IMR-90 (cell line): ENCODE measurements at regions not wholly inside any gene's neighbourhood (a gene's known extent, or its start where the extent isn't known, plus 50 kb on each side); places are given as distances from the start of the nearest gene placed in this dataset.

Source experiments
- ATAC-seq: fragments of 200-7000 bp; cut with Tn5 transposase; 2 replicates; pipeline ENCODE4 v1.9.1; 2020; ENCODE audit warnings: low read depth, mild to moderate bottlenecking, moderate library complexity
- BruUV-seq: library from RNA; stranded (reverse); fragments of 400-500 nt; replicated peaks from 2 replicates; lab custom pipeline; 2021; lab: Mats Ljungman, UMichigan
- CTCF ChIA-PET: fragments of 300-600 bp; formaldehyde crosslinking; extraction: SDS; loops from one replicate; lab custom pipeline; 2021; ENCODE audit warnings: antibody characterized with exemption; lab: Yijun Ruan, JAX
- POLR2A ChIA-PET: fragments of 300-600 bp; sonication (Branson Sonifier 250); formaldehyde crosslinking; loops from one replicate; lab custom pipeline; 2022; ENCODE audit warnings: antibody characterized with exemption; ENCODE audit not compliant: unreplicated experiment; lab: Charles Lee
- DNase-seq: peaks from one replicate; pipeline ENCODE4 v3.0.0; 2013
- H2AFZ ChIP-seq: replicated peaks from 2 replicates; pipeline ENCODE3; 2013; ENCODE audit warnings: low read length, mild to moderate bottlenecking; ENCODE audit not compliant: poor library complexity
- H2AK5ac ChIP-seq: 2 replicates; pipeline ENCODE4 v1.6.1; 2013; ENCODE audit warnings: low read depth, low read length, inconsistent platforms
- H2AK9ac ChIP-seq: replicated peaks from 2 replicates; pipeline ENCODE3; 2013; ENCODE audit warnings: mild to moderate bottlenecking, low read depth, low read length, moderate library complexity; ENCODE audit not compliant: poor library complexity
- H2BK120ac ChIP-seq: 2 replicates; pipeline ENCODE4 v1.6.1; 2013; ENCODE audit warnings: low read depth, low read length, inconsistent platforms
- H2BK15ac ChIP-seq: 3 replicates; pipeline ENCODE4 v1.6.1; 2013; ENCODE audit warnings: low read depth, low read length, inconsistent platforms
- H2BK20ac ChIP-seq: 2 replicates; pipeline ENCODE4 v1.6.1; 2013; ENCODE audit warnings: low read depth, mild to moderate bottlenecking, inconsistent platforms, low read length, moderate library complexity
- H2BK5ac ChIP-seq: 2 replicates; pipeline ENCODE4 v1.6.1; 2013; ENCODE audit warnings: mild to moderate bottlenecking, low read depth, low read length, inconsistent platforms; ENCODE audit not compliant: poor library complexity, severe bottlenecking
- H3K14ac ChIP-seq: replicated peaks from 2 replicates; pipeline ENCODE4 v1.6.1; 2013; ENCODE audit warnings: low read depth, low read length, inconsistent platforms
- H3K18ac ChIP-seq: 2 replicates; pipeline ENCODE4 v1.6.1; 2013; ENCODE audit warnings: low read depth, low read length, control low read depth
- H3K23ac ChIP-seq: 2 replicates; pipeline ENCODE4 v1.6.1; 2013; ENCODE audit warnings: low read depth, low read length, inconsistent platforms
- H3K27ac ChIP-seq: 2 replicates; pipeline ENCODE4 v1.5.1; 2013; ENCODE audit warnings: mild to moderate bottlenecking, control low read depth, low read length; ENCODE audit not compliant: insufficient read depth
- H3K27me3 ChIP-seq: 2 replicates; pipeline ENCODE4 v1.6.1; 2013; ENCODE audit warnings: low read length; ENCODE audit not compliant: control insufficient read depth, insufficient read depth
- H3K36me3 ChIP-seq: 2 replicates; pipeline ENCODE4 v1.6.1; 2013; ENCODE audit warnings: low read length, mixed read lengths; ENCODE audit not compliant: control insufficient read depth, insufficient read depth
- H3K4ac ChIP-seq: 2 replicates; pipeline ENCODE4 v1.6.1; 2013; ENCODE audit warnings: low read depth, low read length, inconsistent platforms
- H3K4me1 ChIP-seq: 2 replicates; pipeline ENCODE4 v1.6.1; 2013; ENCODE audit warnings: low read length, mixed read lengths; ENCODE audit not compliant: control insufficient read depth, insufficient read depth
- H3K4me2 ChIP-seq: 2 replicates; pipeline ENCODE4 v1.6.1; 2013; ENCODE audit warnings: low read depth, mild to moderate bottlenecking, control low read depth, low read length, moderate library complexity
- H3K4me3 ChIP-seq: 2 replicates; pipeline ENCODE4 v1.5.1; 2013; ENCODE audit warnings: low read depth, mild to moderate bottlenecking, control low read depth, low read length, moderate library complexity; ENCODE audit not compliant: insufficient read depth
- H3K56ac ChIP-seq: 2 replicates; pipeline ENCODE4 v1.6.1; 2013; ENCODE audit warnings: low read length, inconsistent platforms; ENCODE audit not compliant: insufficient read depth; ENCODE audit errors: extremely low read depth
- H3K79me1 ChIP-seq, 2 experiments: 2 replicates each; pipeline ENCODE4 v1.6.1; 2013; ENCODE audit warnings: low read length in 2 of 2, inconsistent platforms in 1 of 2, low read depth in 1 of 2
- H3K9ac ChIP-seq: 2 replicates; pipeline ENCODE4 v1.6.1; 2013; ENCODE audit warnings: low read depth, low read length, control low read depth
- H3K9me1 ChIP-seq: 2 replicates; pipeline ENCODE4 v1.6.1; 2013; ENCODE audit warnings: low read length, inconsistent platforms; ENCODE audit not compliant: insufficient read depth
- H3K9me3 ChIP-seq: 2 replicates; pipeline ENCODE4 v1.6.1; 2013; ENCODE audit warnings: low read length; ENCODE audit not compliant: control insufficient read depth, insufficient read depth
- H4K20me1 ChIP-seq: 2 replicates; pipeline ENCODE4 v1.6.1; 2013; ENCODE audit warnings: low read length, inconsistent platforms; ENCODE audit not compliant: insufficient read depth
- H4K5ac ChIP-seq: 2 replicates; pipeline ENCODE4 v1.6.1; 2013; ENCODE audit warnings: mild to moderate bottlenecking, low read depth, low read length, control low read depth
- H4K8ac ChIP-seq, 2 experiments: 2 replicates each; pipeline ENCODE4 v1.6.1; 2013; ENCODE audit warnings: low read depth in 2 of 2, low read length in 2 of 2, control low read depth in 1 of 2, inconsistent platforms in 1 of 2
- H4K91ac ChIP-seq: 2 replicates; pipeline ENCODE4 v1.6.1; 2013; ENCODE audit warnings: low read depth, low read length, inconsistent platforms; ENCODE audit not compliant: insufficient read depth
- BHLHE40 ChIP-seq: fragments of 150-350 bp; IDR thresholded peaks from 2 replicates; pipeline ENCODE4 v1.6.1; 2016; ENCODE audit warnings: mild to moderate bottlenecking, low read depth, low read length
- ELK1 ChIP-seq: fragments of 150-350 bp; IDR thresholded peaks from 2 replicates; pipeline ENCODE4 v1.6.1; 2016; ENCODE audit warnings: low read depth, mild to moderate bottlenecking, low read length, moderate library complexity, borderline replicate concordance
- POLR2A ChIP-seq: IDR thresholded peaks from 2 replicates; pipeline ENCODE4 v1.6.1; 2012; ENCODE audit warnings: mild to moderate bottlenecking, low read depth, low read length
- SMC3 ChIP-seq: fragments of 150-350 bp; IDR thresholded peaks from 2 replicates; pipeline ENCODE4 v1.6.1; 2016; ENCODE audit warnings: low read depth, mild to moderate bottlenecking, antibody characterized with exemption, low read length, moderate library complexity
- WGBS, 2 experiments: methylation state at CpG; one replicate each; pipeline versions ENCODE4 v1.1.5 to v1.1.7; 2013; ENCODE audit warnings: missing lambda C conversion rate in 2 of 2; ENCODE audit not compliant: insufficient read length in 1 of 2; ENCODE audit errors: extremely low coverage in 2 of 2; 5-methylcytosine and 5-hydroxymethylcytosine counted together
- dilution Hi-C: fragments of 300-500 bp; cut with HindIII; formaldehyde crosslinking; loops from one replicate; pipeline ENCODE4 v1.14.3; 2018; ENCODE audit warnings: low sequenced_read_pairs; ENCODE audit not compliant: unreplicated experiment
- in situ Hi-C: fragments of 300-500 bp; cut with MboI; formaldehyde crosslinking; loops from 3 replicates; pipeline ENCODE4 v1.14.3; 2019; ENCODE audit warnings: low sequenced_read_pairs, inconsistent platforms, mixed read lengths
- intact Hi-C: fragments of 100-400 bp; cut with micrococcal nuclease; formaldehyde crosslinking; loops from 2 replicates; pipeline ENCODE4 v1.10.0; 2022

GRCh38 chr3:117308353-117308752, 598.8 kb downstream of the TUSC7 start:
- ATAC-seq (no peak), DNase-seq (no peak)
- Histone ChIP-seq H2BK15ac (no peak overlapping the region), H4K8ac (no peak overlapping the region), H3K9me1 (no peaks in the 10 kb centered on the region), H3K9ac (no peak overlapping the region), H3K9me3 (no peaks in the 10 kb centered on the region), H4K5ac (no peak overlapping the region), H3K4me2 (no peak overlapping the region), H2BK5ac (no peak overlapping the region), H2BK120ac (no peak overlapping the region), H2AK9ac (no peak overlapping the region), H3K4me1 (no peaks in the 10 kb centered on the region), H2BK20ac (no peak overlapping the region), H3K14ac (no peak overlapping the region), H3K27me3 (no peaks in the 10 kb centered on the region), H2AK5ac (no peak overlapping the region), H4K20me1 (no peaks in the 10 kb centered on the region), H3K56ac (no peak overlapping the region), H4K91ac (no peak overlapping the region), H3K4me3 (no peak overlapping the region), H3K18ac (no peak overlapping the region), H3K79me1 (no peaks in the 10 kb centered on the region), H3K4ac (no peak overlapping the region), H2AFZ (no peak overlapping the region), H3K36me3 (no peaks in the 10 kb centered on the region), H3K23ac (no peak overlapping the region), H3K27ac (no peak overlapping the region)
- no CpG with 5 or more reads among the region's 3 CpGs for WGBS, 2 experiments
- TF ChIP-seq POLR2A (no peak), ELK1 (no peak), BHLHE40 (no peak), SMC3 (no peak)
- ChIA-PET POLR2A (no interaction called here), CTCF (interaction anchor here (0.6 kb wide), 1 partner anchor 747 kb away, joined by 3 read pairs; no protein-coding TSS in a partner anchor)
- intact Hi-C loops (no loop called here), dilution Hi-C loops (no loop called here), in situ Hi-C loops (no loop called here)
- no TSS peak for BruUV-seq
